ENCODE measurements at regions not wholly inside any gene's neighbourhood (a gene's known extent, or its start where the extent isn't known, plus 50 kb on each side); places are given as distances from the start of the nearest gene placed in this dataset.
A peak's percentile ranks its signal among the peaks of the same experiment; 100 is the strongest.
"Not testable (repeated sequence)": the region's sequence is repeated elsewhere in the genome, so short reads cannot be mapped to it uniquely, and the experiment has no call there.

DNA sequence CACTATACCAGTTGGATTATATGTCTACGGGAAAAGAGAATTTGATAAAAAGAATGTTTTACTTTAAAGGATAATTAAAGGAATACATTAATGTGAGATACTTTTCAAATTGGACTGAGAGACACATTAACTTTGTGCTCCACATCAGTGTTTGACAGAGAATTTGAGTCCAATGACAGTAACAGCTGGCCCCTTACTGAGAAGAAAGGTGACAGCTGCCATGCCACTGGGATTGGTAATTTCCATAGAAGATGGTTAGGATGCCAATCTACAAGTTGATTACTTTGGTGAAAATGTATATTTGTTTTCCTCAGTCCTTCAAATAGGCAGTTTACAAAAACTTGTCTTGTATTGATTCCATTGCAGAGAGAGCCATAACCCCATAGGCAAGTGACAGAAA lies 578.4 kb downstream of the SLCO4C1 start:
- DNase-seq, result no peak

DNA sequence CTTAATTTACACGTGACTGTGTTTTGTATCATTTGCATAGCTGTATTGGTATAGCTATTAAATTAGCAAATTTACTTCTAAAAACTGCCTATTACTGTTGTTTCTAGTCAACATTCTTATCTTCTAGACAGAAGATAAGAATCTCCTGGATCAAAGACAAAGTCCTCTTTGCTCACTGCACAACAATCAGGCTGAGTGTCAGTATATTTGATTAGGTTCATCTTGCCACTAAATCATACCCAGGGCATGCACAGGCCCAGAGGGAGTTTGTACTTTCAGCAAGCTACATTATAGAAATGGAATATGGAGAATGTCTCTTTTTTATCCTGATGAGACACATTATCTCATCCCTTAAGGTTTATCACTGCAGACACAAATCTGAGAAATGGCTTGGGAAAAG lies 579.1 kb downstream of the SLCO4C1 start:
- no peak for DNase-seq

- DNase-seq, result not testable (repeated sequence)
Observed at GRCh38 chr5:101715790-101716189, 580.3 kb downstream of the SLCO4C1 start.

- DNase-seq, result no peak
Observed at GRCh38 chr5:101689306-101689705, 606.8 kb downstream of the SLCO4C1 start.

DNA sequence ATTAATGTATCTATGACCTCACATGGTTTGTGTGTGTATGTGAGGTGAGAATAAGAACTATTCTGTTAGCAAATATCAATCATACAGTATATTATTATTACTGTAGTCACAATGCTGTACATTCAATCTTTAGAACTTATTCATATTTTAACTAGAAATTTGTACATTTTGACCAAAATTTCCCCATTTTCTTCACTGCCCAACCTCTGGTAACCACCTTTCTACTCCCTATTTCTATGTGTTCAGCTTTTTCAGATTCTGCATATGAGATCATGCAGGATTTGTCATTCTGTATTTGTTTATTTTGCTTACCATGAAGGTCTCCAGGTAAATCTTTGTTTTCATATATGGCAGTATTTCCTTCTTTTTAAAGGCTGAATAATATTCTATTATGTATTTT lies 607.9 kb downstream of the SLCO4C1 start:
- DNase-seq, result no peak

- no peak for DNase-seq
Observed at GRCh38 chr5:101687349-101687985, 608.6 kb downstream of the SLCO4C1 start.

- no peak for DNase-seq
Observed at GRCh38 chr5:101686536-101687157, 609.4 kb downstream of the SLCO4C1 start.

DNA sequence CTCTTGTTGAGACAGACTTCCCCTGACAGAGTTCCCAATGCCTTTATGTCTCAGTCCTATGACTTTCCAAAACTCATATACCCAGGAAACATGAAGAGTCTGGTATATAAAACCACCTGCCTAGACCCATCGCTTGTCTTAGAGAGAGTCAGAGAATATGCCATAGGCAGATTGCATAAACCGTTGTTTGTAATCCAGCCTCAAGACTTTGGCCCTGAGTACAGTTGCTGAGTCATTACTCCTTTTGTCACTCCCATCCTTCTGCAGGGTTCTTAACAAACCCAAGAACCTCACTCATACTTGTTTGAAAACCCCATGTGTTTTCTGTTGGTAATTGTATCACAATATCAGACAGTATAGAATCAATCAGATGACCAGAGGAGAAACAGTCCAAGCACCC lies 616.3 kb downstream of the SLCO4C1 start:
- DNase-seq, result no peak

DNA sequence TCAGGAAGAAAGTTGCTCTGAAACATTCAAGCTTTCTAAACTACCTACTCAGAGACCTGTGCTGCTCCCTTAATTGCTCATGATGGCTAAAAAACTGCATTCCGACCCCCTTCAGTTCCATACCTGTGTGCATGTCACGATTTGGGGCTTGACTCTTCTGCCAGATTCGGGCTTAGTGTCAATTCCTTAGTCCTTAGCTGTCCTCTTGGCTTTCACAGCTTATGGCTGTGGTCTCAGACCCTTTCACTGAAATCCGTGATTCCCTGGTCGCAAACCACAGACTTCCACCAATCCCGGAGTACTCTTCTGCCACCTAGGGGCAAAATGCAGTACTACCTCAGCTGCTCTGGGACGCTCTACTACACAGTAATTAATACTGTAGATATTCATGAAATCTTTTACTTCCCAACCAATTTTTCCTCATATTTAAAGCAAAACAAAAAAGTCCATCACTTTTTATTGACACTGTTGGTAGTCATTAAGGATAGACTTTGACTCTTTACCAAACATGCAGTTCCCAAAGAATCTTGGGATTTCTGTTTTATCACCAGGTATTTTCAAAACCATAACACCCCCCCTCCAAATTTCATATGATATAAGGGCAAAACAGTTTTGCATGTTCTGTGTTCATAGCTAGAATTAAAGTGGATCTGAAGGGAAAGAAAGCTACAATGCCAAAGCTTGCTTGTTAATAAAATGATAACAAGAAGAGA lies 617.4 kb downstream of the SLCO4C1 start:
- peak; percentile 21 for DNase-seq

DNA sequence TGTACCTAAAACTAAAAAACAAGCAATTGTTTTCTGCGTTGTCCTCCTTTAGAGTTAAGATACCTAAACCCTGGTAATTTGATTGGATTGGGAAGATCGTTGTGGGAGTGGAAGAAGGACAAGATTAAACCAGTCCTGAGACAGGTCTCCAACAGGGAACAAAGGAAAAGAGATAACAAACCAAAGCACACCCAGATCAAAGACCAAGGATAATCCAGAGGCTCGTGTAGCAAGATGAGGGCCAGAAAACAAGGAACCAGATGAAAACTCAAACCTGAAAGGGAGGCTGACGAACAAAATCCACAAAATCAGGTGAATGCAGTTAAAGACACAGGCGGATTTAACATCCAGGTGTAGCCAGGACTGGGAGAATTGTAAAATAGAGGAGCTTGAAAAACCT lies 618.1 kb downstream of the SLCO4C1 start:
- DNase-seq, result no peak

DNA sequence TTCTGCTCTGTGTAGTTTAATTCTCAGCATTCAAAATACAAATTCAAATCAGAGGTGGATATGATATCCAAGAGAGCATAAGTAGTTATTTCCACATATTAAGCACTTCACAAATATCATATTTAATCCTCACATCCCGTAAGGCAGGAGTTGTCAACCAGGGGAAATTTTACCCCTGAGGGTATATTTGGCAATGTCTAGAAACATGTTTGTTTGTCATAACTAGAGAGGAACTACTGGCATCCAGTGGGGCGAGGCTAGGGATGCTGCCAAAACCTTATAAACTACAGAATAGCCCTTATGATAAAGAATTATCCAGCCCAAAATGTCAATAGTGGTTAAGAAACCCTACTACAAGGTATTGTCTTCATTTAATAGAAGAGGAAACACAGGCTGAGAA lies 619.4 kb downstream of the SLCO4C1 start:
- DNase-seq, result no peak

- peak; percentile 96 for DNase-seq
Observed at GRCh38 chr5:101675510-101676219, 620.4 kb downstream of the SLCO4C1 start.

- no peak for DNase-seq
Observed at GRCh38 chr5:101673120-101673519, 623.0 kb downstream of the SLCO4C1 start.

DNA sequence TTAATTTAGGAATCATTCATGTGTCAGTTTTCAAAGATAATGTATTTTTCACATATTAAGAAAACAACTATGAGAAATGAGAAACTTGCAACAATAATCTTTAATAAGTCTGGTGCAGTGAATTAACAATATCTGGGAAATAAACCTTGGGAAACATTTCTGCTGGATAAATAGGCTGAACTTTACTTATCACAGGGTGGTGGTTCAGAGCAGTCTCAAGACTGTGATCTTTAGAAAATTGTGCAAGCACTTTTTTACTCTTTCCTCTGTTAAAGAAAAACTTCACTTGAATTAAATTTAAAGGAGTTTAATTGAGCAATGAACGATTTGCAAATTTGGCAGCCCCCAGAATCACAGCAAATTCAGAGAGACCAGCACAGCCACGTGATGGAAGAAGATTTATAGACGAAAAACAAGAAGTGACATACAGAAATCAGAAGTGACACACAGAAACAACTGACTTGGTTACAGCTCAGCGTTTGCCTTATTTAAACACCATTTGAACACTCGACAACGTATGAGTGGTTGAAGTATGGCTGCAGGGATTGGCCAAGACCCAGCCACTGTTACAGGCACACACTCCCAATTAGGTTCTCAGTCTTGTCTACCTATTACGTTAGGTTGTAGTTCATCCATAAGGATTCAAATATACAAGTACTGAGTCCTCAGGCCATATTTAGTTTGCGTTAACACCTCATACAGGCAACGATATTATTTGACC lies 631.9 kb downstream of the SLCO4C1 start:
- DNase-seq, result no peak

- no peak for DNase-seq
Observed at GRCh38 chr5:101663543-101663942, 632.5 kb downstream of the SLCO4C1 start.

DNA sequence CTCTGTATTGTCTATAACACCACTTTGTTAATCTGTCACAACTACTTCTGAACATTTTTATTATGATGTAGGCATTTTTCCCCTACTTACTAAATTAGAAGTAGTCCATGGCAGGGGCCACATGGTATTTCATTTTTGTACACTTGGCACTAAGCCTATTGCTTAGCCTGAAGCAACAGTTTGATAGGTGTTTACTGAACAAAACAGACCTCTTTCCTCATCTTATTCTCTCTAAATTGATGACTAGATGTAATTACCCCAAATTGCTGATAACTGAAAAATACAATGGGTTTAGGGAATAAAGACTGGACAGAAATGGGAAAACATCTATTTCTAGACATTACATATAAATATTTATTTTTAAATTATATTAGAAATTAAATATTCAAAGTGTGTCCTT lies 633.8 kb downstream of the SLCO4C1 start:
- DNase-seq, result peak; percentile 16

DNA sequence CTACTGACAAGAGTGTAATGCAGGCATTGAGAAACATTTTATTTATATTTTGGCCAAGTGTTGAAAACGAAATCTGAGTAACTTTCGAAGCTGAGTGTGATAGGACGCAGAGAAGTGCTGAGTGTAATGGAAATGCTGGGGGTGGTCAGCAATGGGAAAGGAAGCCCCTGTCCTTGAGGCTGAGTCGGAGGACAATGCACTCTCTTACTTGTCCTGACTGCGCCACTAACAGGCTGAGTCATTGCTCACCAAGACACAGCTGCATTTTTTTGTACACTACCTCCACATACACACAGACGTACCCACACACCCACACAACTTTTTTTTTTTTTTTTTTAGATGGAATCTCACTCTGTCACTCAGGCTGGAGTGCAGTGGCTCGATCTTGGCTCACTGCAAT lies 637.7 kb downstream of the SLCO4C1 start:
- no peak for DNase-seq

DNA sequence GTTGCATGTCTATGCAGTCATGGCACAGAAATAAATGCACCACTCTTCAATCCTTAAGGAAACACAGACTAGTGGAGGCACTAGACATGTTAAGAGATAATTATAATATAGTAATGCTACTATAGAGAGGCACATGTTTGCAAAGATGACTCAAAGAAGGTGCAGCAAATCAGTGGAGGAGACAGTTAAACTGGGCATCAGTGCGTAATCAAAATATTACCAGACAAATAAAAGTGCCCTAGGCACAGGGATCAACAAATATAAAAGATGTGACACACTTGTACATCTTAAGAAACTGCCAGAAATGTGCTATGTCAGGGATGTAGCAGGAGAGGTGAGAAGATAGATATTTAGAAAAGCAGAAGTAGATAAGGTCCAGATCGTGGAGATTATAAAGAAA lies 642.1 kb downstream of the SLCO4C1 start:
- DNase-seq, result no peak

DNA sequence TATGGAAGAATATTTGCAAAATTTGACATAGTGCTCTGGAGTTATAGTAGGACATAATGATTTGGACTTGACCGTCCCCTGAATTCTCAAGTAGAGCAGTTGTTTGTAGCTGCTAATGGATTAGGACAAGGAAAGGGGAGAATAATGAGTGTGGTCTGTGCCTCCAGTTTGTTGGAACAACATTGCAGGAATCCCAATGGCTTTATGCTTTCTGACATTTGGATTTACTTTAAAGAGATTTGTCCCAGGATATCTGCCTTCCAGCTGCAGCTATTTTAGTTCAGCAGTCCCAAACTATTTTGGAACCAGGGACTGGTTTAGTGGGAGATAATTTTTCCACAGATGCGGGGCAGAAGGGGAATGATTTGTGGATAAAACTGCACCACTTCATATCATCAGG lies 648.2 kb downstream of the SLCO4C1 start:
- DNase-seq, result no peak

DNA sequence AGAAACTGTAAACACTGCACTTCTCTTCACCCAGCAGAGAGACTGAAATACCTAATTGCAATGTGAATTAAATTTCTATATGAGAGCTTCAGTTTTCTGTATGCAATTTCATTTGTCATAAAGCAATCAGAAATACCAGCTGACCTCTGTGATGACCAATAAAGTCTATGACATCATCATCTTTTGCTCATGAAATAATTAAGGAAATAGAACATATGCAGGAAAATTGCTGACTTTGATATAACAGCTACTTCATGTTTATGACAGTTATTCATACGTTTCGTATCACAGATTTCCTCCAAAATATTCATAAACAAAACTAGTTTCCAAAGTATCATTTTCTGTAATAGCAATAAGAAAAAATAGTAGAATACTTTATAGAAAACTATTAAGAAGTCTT lies 652.3 kb downstream of the SLCO4C1 start:
- no peak for DNase-seq

GRCh38 chr5:101637599-101637998 lies 658.5 kb downstream of the SLCO4C1 start:
- no peak for DNase-seq

DNA sequence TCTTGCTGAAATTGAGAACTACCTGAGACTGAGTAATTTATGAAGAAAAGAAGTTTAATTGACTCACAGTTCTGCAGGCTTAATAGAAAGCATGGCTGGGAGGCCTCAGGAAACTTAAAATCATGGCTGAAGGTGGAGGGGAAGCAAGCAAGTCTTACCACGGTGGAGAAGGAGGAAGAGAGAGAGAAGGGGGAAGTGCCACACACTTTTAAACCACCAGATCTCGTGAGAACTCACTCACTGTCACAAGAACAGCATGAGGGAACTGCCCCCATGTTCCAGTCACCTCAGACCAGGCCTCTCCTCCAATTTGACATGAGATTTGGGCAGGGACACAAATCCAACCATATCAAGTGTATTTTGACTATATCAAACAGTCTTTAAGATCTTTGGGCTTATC lies 668.3 kb downstream of the SLCO4C1 start:
- not testable (repeated sequence) for DNase-seq

- DNase-seq, result peak; percentile 33
Observed at GRCh38 chr5:101626572-101626971, 669.5 kb downstream of the SLCO4C1 start.
